Breast epithelium (tissue), 3 donors: ENCODE measurements at regions not wholly inside any gene's neighbourhood (a gene's known extent, or its start where the extent isn't known, plus 50 kb on each side); places are given as distances from the start of the nearest gene placed in this dataset.

Experiments used
- CTCF ChIP-seq, 3 donors: fragments of 450-650 bp; IDR thresholded peaks; one replicate each; pipeline ENCODE4 v1.5.1; 2016 to 2017; ENCODE audit warnings: antibody characterized with exemption in 3 of 3, mild to moderate bottlenecking in 3 of 3, moderate library complexity in 3 of 3
- POLR2A ChIP-seq: fragments of 450-650 bp; IDR thresholded peaks from one replicate; pipeline ENCODE4 v1.6.1; 2016; ENCODE audit warnings: antibody characterized with exemption, mild to moderate bottlenecking, moderate library complexity

- TF ChIP-seq CTCF (IDR thresholded peaks at IDR 0.05): no peak
- TF ChIP-seq POLR2A: no peak
Measured at GRCh38 chr3:104591776-104592175, 774.9 kb upstream of the ALCAM start.
